Cardiac fibroblast (primary cell): ENCODE measurements at regions not wholly inside any gene's neighbourhood (a gene's known extent, or its start where the extent isn't known, plus 50 kb on each side); places are given as distances from the start of the nearest gene placed in this dataset.

Experiments
- DNase-seq, 2 donors: peaks; one replicate each; pipeline versions ENCODE4 v3.0.0 to v3.0.0-alpha.2; 2010; ENCODE audit warnings: low read depth in 2 of 2
- H3K4me3 ChIP-seq, 2 donors: replicated peaks in 1 of 2; 1 replicate in 1 of 2; 2 replicates in 1 of 2; pipeline ENCODE4 v1.5.1; 2011; ENCODE audit warnings: low read depth in 2 of 2, low read length in 2 of 2, mild to moderate bottlenecking in 2 of 2, moderate library complexity in 1 of 2
- TF ChIP-seq, protein P1 (sequence below): IDR thresholded peaks from one replicate; pipeline ENCODE4 v1.5.1; 2011; ENCODE audit warnings: low read depth, mild to moderate bottlenecking, low read length, inconsistent platforms

DNA sequence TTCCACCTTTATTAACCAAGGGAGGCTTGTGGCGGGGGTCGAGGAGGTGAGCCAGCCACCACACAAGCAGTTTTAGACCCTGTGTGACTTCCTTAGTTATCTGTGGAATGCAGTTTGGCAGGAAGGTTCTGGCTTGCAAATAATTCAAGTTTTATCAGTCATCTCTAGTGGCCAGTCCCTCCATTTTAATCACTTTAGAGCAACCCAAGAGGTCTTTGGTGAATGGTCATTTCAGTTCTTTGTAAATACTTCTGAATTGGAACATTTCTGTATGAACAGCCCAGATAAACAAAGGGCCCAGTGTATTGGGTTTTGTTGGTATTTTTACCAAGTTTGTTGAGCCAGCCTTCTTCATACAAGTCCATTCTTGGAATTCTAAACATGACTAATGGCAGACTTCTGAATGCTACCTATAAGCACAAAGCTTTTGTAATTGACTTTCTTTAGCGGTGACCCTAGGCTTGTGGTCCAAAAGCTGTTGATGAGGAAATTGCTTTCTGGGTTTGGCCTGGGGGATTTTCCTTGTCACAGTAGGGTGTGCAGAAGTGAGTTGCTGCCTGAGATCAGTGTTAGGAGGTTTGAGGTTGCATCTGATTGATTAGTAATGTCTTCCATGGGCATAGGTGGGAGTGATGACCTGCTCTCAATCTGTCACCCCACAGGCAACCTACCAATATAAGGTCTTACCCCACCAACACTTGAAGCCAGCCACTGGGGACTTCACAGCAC is 193.3 kb upstream of the TOPAZ1 start:
- TF ChIP-seq, protein P1, sequence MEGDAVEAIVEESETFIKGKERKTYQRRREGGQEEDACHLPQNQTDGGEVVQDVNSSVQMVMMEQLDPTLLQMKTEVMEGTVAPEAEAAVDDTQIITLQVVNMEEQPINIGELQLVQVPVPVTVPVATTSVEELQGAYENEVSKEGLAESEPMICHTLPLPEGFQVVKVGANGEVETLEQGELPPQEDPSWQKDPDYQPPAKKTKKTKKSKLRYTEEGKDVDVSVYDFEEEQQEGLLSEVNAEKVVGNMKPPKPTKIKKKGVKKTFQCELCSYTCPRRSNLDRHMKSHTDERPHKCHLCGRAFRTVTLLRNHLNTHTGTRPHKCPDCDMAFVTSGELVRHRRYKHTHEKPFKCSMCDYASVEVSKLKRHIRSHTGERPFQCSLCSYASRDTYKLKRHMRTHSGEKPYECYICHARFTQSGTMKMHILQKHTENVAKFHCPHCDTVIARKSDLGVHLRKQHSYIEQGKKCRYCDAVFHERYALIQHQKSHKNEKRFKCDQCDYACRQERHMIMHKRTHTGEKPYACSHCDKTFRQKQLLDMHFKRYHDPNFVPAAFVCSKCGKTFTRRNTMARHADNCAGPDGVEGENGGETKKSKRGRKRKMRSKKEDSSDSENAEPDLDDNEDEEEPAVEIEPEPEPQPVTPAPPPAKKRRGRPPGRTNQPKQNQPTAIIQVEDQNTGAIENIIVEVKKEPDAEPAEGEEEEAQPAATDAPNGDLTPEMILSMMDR = no peak
- peak in 1 of 2 donors; percentile 20 for DNase-seq
- no peak overlapping the region for H3K4me3 ChIP-seq

DNA sequence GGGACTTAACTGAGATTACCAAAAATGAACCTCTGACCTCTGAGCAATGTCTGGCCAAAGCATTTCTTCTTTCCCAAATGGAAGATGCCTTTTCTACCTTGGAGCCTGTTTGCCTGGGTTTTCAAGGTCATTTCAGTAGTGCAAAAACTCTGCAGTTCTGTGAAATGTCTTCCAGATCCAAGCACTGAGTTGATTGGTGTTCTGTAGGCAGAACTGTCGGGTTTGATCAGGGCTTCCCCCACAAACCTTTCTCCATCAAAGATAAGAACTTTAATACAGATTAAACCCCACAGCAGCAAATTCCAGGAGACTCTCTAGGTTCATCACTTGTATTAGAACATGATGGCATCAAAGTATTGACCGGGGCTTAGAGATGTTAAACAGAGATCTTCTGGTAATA is 192.7 kb upstream of the TOPAZ1 start:
- TF ChIP-seq, protein P1 = no peak
- no peak for DNase-seq
- H3K4me3 ChIP-seq = no peak overlapping the region

DNA sequence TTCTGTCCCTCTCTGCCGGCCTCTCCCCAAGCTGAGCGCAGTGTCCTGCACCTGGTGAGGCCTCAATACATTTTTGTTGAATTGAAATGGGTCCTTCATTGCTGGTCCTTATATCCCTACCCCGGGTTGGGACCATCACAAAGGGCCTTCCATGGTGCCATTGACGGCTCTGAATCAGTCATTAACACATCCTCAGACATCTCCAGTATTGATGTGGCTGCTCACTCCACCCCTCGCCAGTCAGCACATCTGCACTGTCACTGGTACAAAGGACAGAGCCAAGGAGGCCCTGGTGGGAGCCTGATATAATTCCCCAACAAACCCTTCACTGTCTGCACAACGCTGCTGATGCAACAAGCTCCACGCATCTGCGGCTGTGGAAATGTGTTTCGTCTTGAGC is 191.6 kb upstream of the TOPAZ1 start:
- TF ChIP-seq, protein P1 = no peak
- no peak overlapping the region for H3K4me3 ChIP-seq
- no peak for DNase-seq

DNA sequence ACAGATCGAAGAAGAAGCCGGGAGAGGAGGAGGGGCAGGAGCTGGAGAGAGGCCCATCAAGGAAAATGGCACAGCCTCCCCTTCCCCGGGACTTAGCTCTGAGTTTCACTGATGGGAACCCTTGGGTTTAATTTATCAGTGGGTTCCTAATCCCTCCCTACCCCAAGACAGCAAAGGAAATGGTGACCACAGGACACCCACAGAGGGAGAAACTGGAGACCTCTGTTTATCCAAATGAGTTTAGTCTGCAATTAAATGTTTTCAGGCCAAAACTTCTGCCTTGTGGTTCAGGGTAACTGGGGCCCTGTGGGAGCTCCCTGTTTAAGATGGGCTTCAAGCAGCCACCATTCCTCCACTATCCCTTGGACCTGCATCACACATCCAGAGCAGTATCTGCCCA is 190.8 kb upstream of the TOPAZ1 start:
- TF ChIP-seq, protein P1 = no peak
- DNase-seq = no peak
- no peak overlapping the region for H3K4me3 ChIP-seq

DNA sequence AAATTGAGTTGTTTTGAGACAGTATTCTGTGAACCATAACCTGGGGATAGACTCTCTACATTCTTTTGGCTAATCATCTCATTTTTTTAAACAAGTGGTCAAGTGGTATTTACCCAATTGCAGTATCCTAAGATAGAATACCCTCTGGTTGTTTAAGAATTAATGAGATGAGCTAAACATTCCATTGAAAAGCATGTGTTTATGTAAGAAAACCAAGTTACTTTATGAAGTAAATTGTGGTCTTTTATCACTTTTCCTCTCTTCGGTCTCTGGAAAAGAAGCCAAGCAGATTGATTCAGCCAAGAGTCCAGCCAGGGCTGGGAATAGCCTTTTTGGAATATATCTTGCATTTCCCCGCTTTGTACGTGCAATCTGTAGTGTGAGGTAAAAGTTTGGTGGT is 185.7 kb upstream of the TOPAZ1 start:
- no peak for DNase-seq
- TF ChIP-seq, protein P1 = no peak
- no peak overlapping the region for H3K4me3 ChIP-seq

DNA sequence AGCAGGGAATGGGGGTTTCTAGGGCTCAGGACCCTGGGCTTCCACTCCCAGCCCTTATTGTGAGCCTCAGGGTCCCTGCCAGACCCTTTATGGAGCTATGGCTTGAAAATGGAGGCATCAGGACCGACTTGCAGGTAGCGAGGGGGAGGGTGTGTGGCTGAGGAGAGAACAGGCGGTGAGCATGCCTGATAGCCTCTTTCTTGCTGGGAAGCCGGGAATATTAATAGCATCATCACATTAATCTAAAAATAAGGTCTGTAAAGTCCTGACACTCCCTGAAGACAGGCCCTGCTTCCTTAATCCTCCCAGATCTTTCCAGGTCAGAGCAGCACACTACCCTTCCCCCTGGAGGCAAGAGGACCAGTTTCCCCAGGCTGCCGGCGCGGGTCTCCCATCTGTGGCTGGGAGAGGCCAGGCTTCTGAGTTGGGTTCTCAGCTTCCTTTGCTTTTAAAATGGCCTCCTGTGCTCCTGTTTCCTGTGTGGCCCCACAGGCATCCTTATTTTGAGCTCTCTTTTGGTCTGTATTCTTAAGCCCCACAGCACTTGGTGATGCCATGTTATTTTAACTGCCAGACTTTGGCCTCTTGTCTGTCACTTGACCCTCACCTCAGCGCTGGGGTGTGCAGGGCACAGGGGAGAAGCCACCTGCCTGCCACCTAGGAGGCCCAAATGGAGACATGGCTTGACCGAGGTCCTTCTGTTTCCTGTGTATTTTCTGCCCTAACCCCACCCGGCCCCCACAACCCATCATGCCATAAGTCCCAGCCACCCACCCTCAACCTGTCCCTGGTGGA is 185.0 kb upstream of the TOPAZ1 start:
- H3K4me3 ChIP-seq = no peak overlapping the region
- TF ChIP-seq, protein P1 = no peak
- DNase-seq = no peak
